Stimulated activated CD4-positive, alpha-beta T cell treated with anti-CD3 and anti-CD28 coated beads, Interleukin-15, amount 100 ng/mL, for 24 hours (primary cell): ENCODE measurements at regions not wholly inside any gene's neighbourhood (a gene's known extent, or its start where the extent isn't known, plus 50 kb on each side); places are given as distances from the start of the nearest gene placed in this dataset.

Source experiments
- DNase-seq: peaks from one replicate; pipeline ENCODE4 v3.0.0-alpha.2; 2020

GRCh38 chr3:168624892-168625448 is 529.2 kb upstream of the GOLIM4 start:
- DNase-seq = no peak

DNA sequence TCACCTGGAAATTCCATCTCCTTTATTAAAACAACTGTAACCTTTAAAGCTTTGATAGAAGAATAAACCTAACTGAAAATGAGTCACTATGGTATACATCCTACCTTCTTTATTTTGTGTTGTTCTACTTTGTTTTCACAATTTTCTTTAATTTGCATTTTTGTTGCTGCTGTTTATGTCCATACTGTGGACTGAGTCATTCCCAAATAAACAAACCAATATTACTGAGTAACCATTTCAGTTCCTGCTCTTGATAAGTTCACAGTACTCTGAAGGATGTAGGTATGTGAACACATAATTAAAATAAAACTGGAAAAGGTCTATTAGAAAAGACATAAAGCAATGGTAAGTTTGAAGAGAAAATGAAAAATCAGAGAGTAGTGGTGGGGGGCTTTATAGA is 528.5 kb upstream of the GOLIM4 start:
- DNase-seq = no peak

GRCh38 chr3:168622795-168623194 is 527.1 kb upstream of the GOLIM4 start:
- DNase-seq = no peak

- DNase-seq = no peak
These were observed 525.1 kb upstream of the GOLIM4 start for GRCh38 chr3:168620854-168621253.

DNA sequence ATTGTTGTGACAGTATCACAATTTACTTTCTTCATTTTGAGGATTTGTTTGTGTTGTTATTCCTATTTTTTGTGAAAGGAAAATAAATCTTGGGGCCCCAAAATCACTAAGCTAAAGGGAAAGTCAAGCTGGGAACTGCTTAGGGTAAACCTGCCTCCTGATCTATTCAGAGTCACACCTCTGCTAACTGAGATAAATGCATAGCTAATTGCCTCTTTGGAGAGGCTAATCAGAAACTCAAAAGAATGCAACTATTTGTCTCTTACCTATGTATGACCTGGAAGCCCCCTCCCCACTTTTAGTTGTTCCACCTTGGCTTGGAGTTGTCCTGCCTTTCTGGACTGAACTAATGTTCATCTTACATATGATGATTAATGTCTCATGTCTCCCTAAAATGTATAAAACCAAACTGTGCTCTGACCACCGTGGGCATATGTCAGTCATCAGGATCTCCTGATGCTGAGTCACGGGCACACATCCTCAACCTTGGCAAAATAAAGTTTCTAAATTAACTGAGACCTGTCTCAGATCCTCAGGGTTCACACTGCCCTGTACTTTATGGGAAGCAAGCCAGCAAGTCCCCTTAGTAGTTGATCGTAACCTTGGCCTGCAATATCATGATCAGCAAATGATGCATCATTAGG is 523.2 kb upstream of the GOLIM4 start:
- DNase-seq = no peak

DNA sequence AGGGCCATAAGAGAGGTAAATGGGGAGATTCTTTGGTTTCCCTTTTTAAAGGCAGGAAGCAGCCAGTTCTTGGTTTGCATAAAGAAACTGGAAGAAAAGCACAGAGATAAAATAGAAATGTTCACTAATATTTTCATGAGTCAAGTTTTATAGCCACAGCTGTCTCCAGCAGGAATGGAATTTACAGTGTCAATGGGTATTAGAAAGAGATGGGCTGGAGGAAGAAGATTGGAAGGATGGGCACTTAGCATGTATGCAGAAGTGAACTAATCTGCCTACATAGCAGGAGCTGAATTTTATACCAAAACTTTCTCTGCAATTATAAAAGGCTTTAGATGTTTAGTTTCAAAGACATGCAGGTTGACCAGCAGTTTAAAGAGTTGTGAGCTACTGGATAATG is 521.9 kb upstream of the GOLIM4 start:
- no peak for DNase-seq

DNA sequence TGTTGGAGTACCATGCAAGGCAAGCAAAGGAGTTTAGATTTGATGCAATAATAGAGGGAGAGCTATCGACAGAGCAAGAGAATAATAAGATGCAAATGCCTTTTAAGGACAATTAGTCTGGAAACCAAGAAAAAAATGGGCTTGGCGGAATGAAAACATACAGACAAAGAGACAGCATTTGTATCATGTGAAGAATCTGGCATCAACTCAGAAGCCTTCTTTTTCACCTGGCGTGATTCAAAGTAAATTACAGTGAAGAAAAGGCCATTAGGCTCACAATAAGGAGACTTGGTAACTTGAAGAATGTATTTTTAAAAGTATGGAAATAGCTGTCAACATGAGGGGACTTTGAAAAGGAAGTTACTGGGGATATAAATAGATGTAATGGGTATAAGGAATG is 521.2 kb upstream of the GOLIM4 start:
- no peak for DNase-seq

GRCh38 chr3:168615493-168616020 is 519.8 kb upstream of the GOLIM4 start:
- no peak for DNase-seq

GRCh38 chr3:168613151-168613550 is 517.4 kb upstream of the GOLIM4 start:
- DNase-seq = no peak

GRCh38 chr3:168612671-168613070 is 516.9 kb upstream of the GOLIM4 start:
- DNase-seq = no peak

GRCh38 chr3:168611826-168612225 is 516.1 kb upstream of the GOLIM4 start:
- no peak for DNase-seq

- no peak for DNase-seq
These were observed 513.2 kb upstream of the GOLIM4 start for GRCh38 chr3:168608926-168609325.

GRCh38 chr3:168604767-168605166 is 509.0 kb upstream of the GOLIM4 start:
- DNase-seq = no peak

DNA sequence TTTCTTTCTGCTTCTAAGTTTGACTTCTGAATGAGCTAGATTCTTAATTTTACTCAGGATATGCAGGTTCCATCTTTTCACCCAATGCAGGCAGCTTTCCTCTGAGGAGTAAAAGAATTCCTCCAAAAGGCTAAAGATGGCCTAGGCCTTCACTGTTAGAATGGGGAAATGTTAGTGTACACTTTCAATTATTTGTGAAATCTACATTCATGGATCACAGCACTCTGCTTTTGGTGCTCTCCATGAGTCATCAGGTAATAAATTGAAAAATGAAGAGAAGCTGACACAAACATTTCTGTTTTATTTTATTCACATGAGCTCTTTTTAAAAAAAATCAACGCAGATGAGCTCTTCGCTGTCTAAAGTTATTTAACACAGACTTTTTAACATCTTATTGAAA is 502.5 kb upstream of the GOLIM4 start:
- no peak for DNase-seq

DNA sequence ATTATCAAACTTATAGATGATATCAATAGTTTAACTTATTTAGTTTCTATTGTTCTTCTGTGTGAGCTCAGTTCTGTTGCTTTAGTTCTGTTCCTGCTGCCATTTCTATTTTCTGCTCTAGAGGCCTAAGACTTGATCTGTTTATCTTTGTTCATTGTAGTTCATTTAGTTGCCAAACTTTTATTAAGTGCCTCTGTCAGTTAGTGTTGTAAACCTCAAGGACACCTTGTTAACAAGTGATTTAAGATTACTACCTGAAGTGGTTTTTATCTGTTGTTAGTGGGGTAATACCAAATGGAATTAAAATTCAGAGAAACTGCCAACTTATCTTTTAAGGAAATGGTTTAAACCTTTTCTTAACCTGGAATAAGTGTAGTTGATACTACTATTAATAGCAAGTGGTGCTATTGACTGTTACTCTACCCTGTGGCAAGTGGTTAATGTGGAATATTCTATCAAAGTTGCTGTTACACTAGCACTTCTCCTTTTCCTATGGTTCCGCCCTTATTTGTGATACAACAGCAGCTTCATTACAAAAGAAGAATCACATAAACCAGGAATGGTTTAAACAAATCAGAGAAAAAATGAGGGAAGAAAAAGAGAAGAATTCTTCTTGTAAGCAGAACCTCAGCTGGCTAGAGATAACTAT is 500.6 kb upstream of the GOLIM4 start:
- DNase-seq = no peak

DNA sequence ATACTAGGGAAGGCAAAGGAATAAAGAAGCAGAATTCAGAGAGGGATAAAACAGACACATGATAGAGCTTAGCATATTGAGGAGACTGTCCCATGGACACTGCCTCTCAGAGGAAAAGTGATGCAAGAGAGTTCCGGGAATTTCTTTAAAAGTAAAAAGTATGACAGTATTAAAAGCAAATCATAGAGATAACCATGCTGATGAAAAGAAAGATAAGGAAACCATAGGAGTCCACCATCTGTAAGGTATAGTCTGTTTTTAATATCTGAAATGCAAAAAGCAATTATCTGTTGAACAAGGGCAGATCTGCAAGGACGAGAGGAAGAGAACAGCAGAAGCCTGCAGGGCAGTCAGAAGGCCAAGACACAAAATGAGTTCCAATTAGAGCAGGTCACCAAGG is 495.9 kb upstream of the GOLIM4 start:
- no peak for DNase-seq

DNA sequence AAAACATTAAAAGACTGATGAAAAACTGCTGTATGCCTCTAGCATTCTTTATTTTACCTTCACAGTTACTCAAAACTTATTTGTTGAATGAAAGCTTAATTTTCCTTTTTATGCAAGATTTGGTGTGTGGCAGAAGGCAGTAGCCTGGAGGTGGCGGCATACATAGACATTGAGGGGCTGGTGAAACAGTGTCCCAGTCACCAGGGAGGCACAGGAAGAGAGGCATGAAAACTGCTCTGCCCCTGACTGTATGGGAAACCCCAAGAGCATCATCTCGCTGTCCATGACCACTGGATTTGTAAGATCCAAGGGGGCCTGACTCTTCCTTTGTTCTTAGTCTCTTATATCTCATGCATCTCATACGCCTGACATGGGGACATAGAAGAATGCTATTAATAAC is 493.7 kb upstream of the GOLIM4 start:
- no peak for DNase-seq

GRCh38 chr3:168585544-168585943 is 489.8 kb upstream of the GOLIM4 start:
- no peak for DNase-seq

- DNase-seq = no peak
These were observed 488.3 kb upstream of the GOLIM4 start for GRCh38 chr3:168583977-168584376.

DNA sequence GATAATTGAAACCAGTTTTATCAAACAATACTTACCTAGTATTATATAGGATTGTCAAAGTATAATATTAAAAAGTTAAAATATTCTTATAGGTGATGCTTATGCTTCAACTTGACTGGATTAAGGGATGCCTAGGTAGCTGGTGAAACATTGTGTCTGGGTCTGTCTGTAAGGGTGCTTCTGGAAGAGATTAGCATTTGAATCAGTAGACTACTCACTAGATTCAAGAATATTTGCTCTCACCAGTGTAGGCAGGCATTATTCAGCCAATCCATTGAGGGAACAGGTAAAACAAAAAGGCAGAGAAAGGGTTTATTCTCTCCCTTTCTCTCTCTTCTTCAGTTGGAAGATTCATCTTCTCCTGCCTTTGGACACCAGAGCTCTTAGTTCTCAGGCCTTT is 486.8 kb upstream of the GOLIM4 start:
- DNase-seq = no peak

DNA sequence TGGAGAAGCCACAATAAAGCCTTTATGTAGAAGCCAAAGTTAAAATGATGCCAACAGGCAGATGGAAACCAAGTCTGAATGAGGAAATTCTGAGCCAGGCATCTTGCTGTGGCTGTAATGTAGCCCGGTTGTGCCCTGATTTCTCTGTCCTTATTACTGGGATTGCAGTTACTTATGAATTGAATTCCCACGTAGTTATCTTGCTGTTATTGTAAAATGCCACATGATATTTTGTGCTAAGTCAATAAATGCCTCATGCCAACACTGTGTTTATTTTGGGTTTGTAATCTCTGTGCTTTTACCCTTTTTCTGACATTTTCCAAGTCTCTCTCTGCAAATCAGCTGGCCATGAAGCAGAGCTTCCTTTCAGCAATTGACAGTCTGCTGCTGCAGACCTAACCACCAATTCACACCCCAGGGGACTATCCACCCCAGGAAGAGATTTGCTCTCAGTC is 486.1 kb upstream of the GOLIM4 start:
- DNase-seq = no peak

DNA sequence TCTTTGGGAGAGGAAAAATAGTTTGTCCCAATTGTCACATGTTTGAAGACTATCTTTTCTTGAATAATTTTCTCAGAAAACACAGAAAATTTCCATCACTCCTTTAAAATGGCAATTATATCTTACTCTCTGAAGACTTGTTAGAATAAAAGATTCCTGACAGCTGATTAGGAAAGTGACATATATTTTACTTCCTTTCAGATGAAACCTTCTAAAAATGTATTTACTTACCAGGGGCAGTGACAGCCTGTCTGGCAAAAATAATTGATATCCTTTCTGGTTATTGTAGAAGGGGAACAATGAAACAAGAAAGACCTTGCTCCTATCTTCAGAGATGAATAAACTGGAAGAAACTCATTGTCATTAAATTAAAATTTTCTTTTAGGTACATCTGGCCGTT is 483.3 kb upstream of the GOLIM4 start:
- DNase-seq = no peak

GRCh38 chr3:168575750-168576149 is 480.0 kb upstream of the GOLIM4 start:
- DNase-seq = no peak

GRCh38 chr3:168574455-168575158 is 478.9 kb upstream of the GOLIM4 start:
- no peak for DNase-seq
